Activated CD8-positive, alpha-beta T cell treated with anti-CD3 and anti-CD28 coated beads, Interleukin-2, amount 10 ng/mL, durations not matched to agents 7 days and 5 days (primary cell): ENCODE measurements at regions not wholly inside any gene's neighbourhood (a gene's known extent, or its start where the extent isn't known, plus 50 kb on each side); places are given as distances from the start of the nearest gene placed in this dataset.
"Not testable (repeated sequence)": the region's sequence is repeated elsewhere in the genome, so short reads cannot be mapped to it uniquely, and the experiment has no call there.

Experiments used
- ATAC-seq: fragments of 150-1000 bp; cut with Tn5 transposase; one replicate; pipeline ENCODE4 v1.10.0; 2021; ENCODE audit warnings: moderate library complexity
- CTCF ChIA-PET: fragments of 350-600 bp; sonication (Branson Sonifier 250); formaldehyde crosslinking; loops from one replicate; lab custom pipeline; 2021; ENCODE audit warnings: antibody characterized with exemption; lab: Charles Lee
- POLR2A ChIA-PET: fragments of 350-600 bp; sonication (Branson Sonifier 250); formaldehyde crosslinking; loops from one replicate; lab custom pipeline; 2021; ENCODE audit warnings: antibody characterized with exemption; lab: Charles Lee
- DNase-seq: peaks from one replicate; pipeline ENCODE4 v3.0.0-alpha.2; 2020
- H3K27ac Mint-ChIP-seq: one replicate; pipeline ENCODE4 v1.8.0; 2021; ENCODE audit warnings: mild to moderate bottlenecking, mixed read lengths
- H3K27me3 Mint-ChIP-seq: one replicate; pipeline ENCODE4 v1.8.0; 2021; ENCODE audit warnings: low read depth, mixed read lengths
- H3K36me3 Mint-ChIP-seq: one replicate; pipeline ENCODE4 v1.8.0; 2021; ENCODE audit warnings: low read depth, mixed read lengths
- H3K4me1 Mint-ChIP-seq: one replicate; pipeline ENCODE4 v1.8.0; 2021; ENCODE audit warnings: low read depth, mixed read lengths
- H3K4me3 Mint-ChIP-seq: one replicate; pipeline ENCODE4 v1.8.0; 2021; ENCODE audit warnings: mild to moderate bottlenecking, mixed read lengths
- H3K9me3 Mint-ChIP-seq: one replicate; pipeline ENCODE4 v1.8.0; 2022; ENCODE audit warnings: mixed read lengths; ENCODE audit not compliant: insufficient read depth

DNA sequence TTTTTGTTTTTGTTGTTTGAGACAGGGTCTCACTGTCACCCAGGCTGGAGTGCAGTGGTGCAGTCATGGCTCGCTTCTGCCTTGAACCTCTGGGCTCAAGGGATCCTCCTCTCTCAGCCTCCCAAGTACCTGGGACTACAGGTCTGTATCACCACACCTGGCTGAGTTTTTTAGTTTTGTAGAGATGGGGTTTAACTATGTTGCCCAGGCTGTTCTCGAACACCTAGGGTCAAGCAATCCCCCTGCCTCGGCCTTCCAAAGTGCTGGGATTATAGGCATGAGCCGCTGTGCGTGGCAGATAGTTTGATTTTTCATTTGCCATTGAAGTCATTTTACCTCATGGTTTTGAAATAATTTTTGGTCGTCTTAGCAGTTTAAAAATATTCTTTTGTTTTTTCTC, 94.3 kb upstream of the EIF5 start:
- POLR2A ChIA-PET: no interaction called here
- CTCF ChIA-PET: no interaction called here
- H3K9me3 Mint-ChIP-seq: peaks cover 26% of the 10 kb centered on the region

DNA sequence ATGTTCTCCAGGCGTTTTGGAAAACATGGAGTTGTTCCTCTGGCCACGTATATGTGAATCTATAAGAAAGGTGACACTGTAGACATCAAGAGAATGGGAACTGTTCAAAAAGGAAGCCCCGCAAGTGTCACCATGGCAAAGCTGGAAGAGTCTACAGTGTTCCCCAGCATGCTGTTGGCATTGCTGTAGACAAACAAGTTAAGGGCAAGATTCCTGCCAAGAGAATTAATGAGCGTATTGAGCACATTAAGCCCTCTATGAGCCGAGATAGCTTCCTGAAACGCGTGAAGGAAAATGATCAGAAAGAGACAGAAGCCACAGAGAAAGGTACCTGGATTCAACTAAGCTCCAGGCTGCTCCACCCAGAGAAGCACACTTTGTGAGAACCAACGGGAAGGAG, 92.5 kb upstream of the EIF5 start:
- Mint-ChIP-seq H3K9me3 (peaks cover 26% of the 10 kb centered on the region), H3K27ac (no peak overlapping the region), H3K27me3 (peaks cover 11% of the 10 kb centered on the region), H3K4me3 (no peak overlapping the region), H3K36me3 (peaks cover 4% of the 10 kb centered on the region), H3K4me1 (no peaks in the 10 kb centered on the region)
- DNase-seq (no peak), ATAC-seq (no peak)
- POLR2A ChIA-PET: no interaction called here
- CTCF ChIA-PET: no interaction called here

More for the DNA sequence above, 94.3 kb upstream of the EIF5 start:
- ATAC-seq: no peak
- H3K4me1 Mint-ChIP-seq: no peaks in the 10 kb centered on the region
- H3K36me3 Mint-ChIP-seq: peaks cover 4% of the 10 kb centered on the region
- no peak overlapping the region for H3K4me3 Mint-ChIP-seq
- DNase-seq: no peak
- no peak overlapping the region for H3K27ac Mint-ChIP-seq
- H3K27me3 Mint-ChIP-seq: peaks cover 21% of the 10 kb centered on the region

- Mint-ChIP-seq H3K36me3 (peaks cover 4% of the 10 kb centered on the region), H3K4me1 (no peaks in the 10 kb centered on the region), H3K27ac (no peak overlapping the region), H3K9me3 (peaks cover 11% of the 10 kb centered on the region), H3K4me3 (no peak overlapping the region), H3K27me3 (peaks cover 11% of the 10 kb centered on the region)
- DNase-seq (no peak), ATAC-seq (no peak)
- CTCF ChIA-PET: no interaction called here
- POLR2A ChIA-PET: no interaction called here
These were observed 90.0 kb upstream of the EIF5 start for GRCh38 chr14:103243764-103244737.

GRCh38 chr14:103245624-103246031, 88.4 kb upstream of the EIF5 start:
- H3K4me3 Mint-ChIP-seq, DNase-seq, H3K4me1 Mint-ChIP-seq, H3K36me3 Mint-ChIP-seq, H3K27ac Mint-ChIP-seq, POLR2A ChIA-PET, H3K9me3 Mint-ChIP-seq, CTCF ChIA-PET, ATAC-seq: not testable (repeated sequence)
- H3K27me3 Mint-ChIP-seq: peaks cover 14% of the 10 kb centered on the region

GRCh38 chr14:103246070-103246469, 88.0 kb upstream of the EIF5 start:
- DNase-seq: no peak
- POLR2A ChIA-PET: no interaction called here
- Mint-ChIP-seq H3K9me3 (peaks cover 6% of the 10 kb centered on the region), H3K4me3 (no peak overlapping the region), H3K4me1 (no peaks in the 10 kb centered on the region), H3K36me3 (no peaks in the 10 kb centered on the region), H3K27me3 (peaks cover 14% of the 10 kb centered on the region), H3K27ac (no peak overlapping the region)
- ATAC-seq: no peak
- CTCF ChIA-PET: interaction anchor here (0.8 kb wide), 1 partner anchor 146 kb away, joined by 3 read pairs; no protein-coding TSS in a partner anchor

GRCh38 chr14:103247169-103247606, 86.8 kb upstream of the EIF5 start:
- DNase-seq (no peak), ATAC-seq (no peak)
- ChIA-PET CTCF (no interaction called here), POLR2A (no interaction called here)
- no peak overlapping the region for H3K4me3 Mint-ChIP-seq
- H3K4me1 Mint-ChIP-seq: no peaks in the 10 kb centered on the region
- H3K27ac Mint-ChIP-seq: no peak overlapping the region
- no peaks in the 10 kb centered on the region for H3K9me3 Mint-ChIP-seq
- H3K36me3 Mint-ChIP-seq: no peaks in the 10 kb centered on the region
- H3K27me3 Mint-ChIP-seq: peaks cover 16% of the 10 kb centered on the region

DNA sequence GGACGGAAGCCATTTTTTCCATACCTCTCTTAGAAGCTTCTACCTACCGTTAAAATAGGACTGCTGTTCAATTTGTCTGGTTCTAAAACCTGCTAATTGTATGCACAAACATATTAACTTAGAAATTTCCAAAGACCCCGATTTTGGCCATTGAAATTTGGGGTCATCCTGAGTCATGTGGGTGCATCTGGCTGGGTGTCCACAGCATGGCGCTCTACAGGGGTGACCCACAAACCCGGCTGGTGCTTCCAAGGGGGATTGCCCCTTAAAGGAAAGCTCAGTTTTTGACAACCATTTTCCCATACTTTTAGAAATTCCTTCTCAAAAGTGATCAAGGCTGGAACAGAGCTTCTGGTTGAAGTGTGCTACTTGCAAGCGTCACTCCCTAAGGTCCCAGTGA, 83.9 kb upstream of the EIF5 start:
- DNase-seq (no peak), ATAC-seq (no peak)
- Mint-ChIP-seq H3K36me3 (no peaks in the 10 kb centered on the region), H3K4me1 (no peaks in the 10 kb centered on the region), H3K9me3 (no peaks in the 10 kb centered on the region), H3K27me3 (peaks cover 7% of the 10 kb centered on the region), H3K27ac (no peak overlapping the region), H3K4me3 (no peak overlapping the region)
- ChIA-PET POLR2A (no interaction called here), CTCF (no interaction called here)

- no peaks in the 10 kb centered on the region for H3K4me1 Mint-ChIP-seq
- ATAC-seq: no peak
- ChIA-PET POLR2A (interaction anchor here (0.8 kb wide), 1 partner anchor 374 kb away, joined by 3 read pairs; no protein-coding TSS in a partner anchor), CTCF (no interaction called here)
- no peak for DNase-seq
- no peaks in the 10 kb centered on the region for H3K9me3 Mint-ChIP-seq
- H3K36me3 Mint-ChIP-seq: no peaks in the 10 kb centered on the region
- H3K4me3 Mint-ChIP-seq: no peak overlapping the region
- H3K27ac Mint-ChIP-seq: no peak overlapping the region
- H3K27me3 Mint-ChIP-seq: peaks cover 5% of the 10 kb centered on the region
These were observed 83.2 kb upstream of the EIF5 start for GRCh38 chr14:103250874-103251273.

- H3K27me3 Mint-ChIP-seq: peaks cover 2% of the 10 kb centered on the region
- DNase-seq: no peak
- H3K27ac Mint-ChIP-seq: no peak overlapping the region
- no peaks in the 10 kb centered on the region for H3K36me3 Mint-ChIP-seq
- no peak for ATAC-seq
- peaks cover 1% of the 10 kb centered on the region for H3K4me1 Mint-ChIP-seq
- no peaks in the 10 kb centered on the region for H3K9me3 Mint-ChIP-seq
- H3K4me3 Mint-ChIP-seq: no peak overlapping the region
- POLR2A ChIA-PET: no interaction called here
- CTCF ChIA-PET: no interaction called here
These were observed 78.5 kb upstream of the EIF5 start for GRCh38 chr14:103255555-103255954.

DNA sequence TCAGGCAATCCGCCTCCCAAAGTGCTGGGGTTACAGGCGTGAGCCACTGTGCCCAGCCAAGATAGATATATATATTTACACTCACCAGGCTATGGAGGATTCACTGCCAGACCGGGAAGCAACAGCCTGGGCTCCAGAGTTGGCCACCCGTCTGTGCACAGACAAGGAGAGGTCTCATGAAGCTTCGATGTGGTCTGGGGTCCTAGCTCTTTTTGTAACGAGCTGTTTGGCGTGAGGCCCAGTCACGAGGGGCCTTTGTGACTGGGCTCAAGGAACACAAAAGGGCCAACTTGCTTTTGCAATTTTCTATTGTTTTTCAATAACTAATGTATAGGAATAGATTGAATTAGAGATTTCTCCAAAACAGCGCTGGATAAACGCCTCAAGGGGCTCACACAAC, 77.6 kb upstream of the EIF5 start:
- H3K4me1 Mint-ChIP-seq: peaks cover 4% of the 10 kb centered on the region
- ATAC-seq: no peak
- no peaks in the 10 kb centered on the region for H3K9me3 Mint-ChIP-seq
- DNase-seq: no peak
- H3K4me3 Mint-ChIP-seq: no peak overlapping the region
- no peaks in the 10 kb centered on the region for H3K27me3 Mint-ChIP-seq
- CTCF ChIA-PET: no interaction called here
- POLR2A ChIA-PET: no interaction called here
- H3K27ac Mint-ChIP-seq: no peak overlapping the region
- no peaks in the 10 kb centered on the region for H3K36me3 Mint-ChIP-seq

GRCh38 chr14:103257211-103257962, 76.7 kb upstream of the EIF5 start:
- H3K4me3 Mint-ChIP-seq: no peak overlapping the region
- ChIA-PET CTCF (no interaction called here), POLR2A (no interaction called here)
- no peak overlapping the region for H3K27ac Mint-ChIP-seq
- H3K9me3 Mint-ChIP-seq: no peaks in the 10 kb centered on the region
- no peak for ATAC-seq
- H3K36me3 Mint-ChIP-seq: no peaks in the 10 kb centered on the region
- no peak for DNase-seq
- H3K27me3 Mint-ChIP-seq: peaks cover 7% of the 10 kb centered on the region
- H3K4me1 Mint-ChIP-seq: peaks cover 4% of the 10 kb centered on the region

- peaks cover 15% of the 10 kb centered on the region for H3K27me3 Mint-ChIP-seq
- no peak overlapping the region for H3K4me3 Mint-ChIP-seq
- no peaks in the 10 kb centered on the region for H3K36me3 Mint-ChIP-seq
- no peak overlapping the region for H3K27ac Mint-ChIP-seq
- ChIA-PET POLR2A (no interaction called here), CTCF (no interaction called here)
- no peaks in the 10 kb centered on the region for H3K9me3 Mint-ChIP-seq
- DNase-seq (no peak), ATAC-seq (no peak)
- H3K4me1 Mint-ChIP-seq: peaks cover 4% of the 10 kb centered on the region
These were observed 75.8 kb upstream of the EIF5 start for GRCh38 chr14:103258211-103258610.
